CD4-positive, alpha-beta T cell treated with Interleukin-4 for 1 hour (primary cell): ENCODE measurements at regions not wholly inside any gene's neighbourhood (a gene's known extent, or its start where the extent isn't known, plus 50 kb on each side); places are given as distances from the start of the nearest gene placed in this dataset.

Experiments
- DNase-seq, 2 donors: peaks; one replicate each; pipeline ENCODE4 v3.0.0-alpha.2; 2020 to 2022

DNA sequence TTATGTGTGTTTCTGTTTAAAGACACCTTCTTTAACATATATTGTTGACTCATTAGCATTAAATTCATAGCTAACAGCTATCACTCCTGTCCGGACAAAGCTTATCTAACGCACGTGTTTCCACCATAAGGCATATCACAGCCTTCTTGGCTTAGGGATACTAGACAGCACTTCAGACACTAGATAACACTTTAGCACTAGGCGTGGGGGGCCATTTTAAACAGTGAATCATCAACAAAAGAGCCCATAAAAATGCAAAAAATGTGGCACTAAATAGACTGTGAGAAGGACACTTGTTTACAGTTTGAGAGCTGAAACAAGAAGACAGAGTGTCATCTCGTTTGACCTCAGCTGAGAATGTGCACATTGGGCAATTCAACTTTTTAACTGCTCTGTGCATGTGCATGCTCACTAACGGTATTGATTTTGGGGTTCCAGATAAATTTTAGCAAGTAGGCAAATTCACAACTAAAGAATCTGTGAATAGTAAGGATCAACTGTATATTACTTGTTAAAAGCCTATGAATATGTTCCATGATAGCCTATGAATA is 58.9 kb upstream of the RAI2 start:
- no peak for DNase-seq

DNA sequence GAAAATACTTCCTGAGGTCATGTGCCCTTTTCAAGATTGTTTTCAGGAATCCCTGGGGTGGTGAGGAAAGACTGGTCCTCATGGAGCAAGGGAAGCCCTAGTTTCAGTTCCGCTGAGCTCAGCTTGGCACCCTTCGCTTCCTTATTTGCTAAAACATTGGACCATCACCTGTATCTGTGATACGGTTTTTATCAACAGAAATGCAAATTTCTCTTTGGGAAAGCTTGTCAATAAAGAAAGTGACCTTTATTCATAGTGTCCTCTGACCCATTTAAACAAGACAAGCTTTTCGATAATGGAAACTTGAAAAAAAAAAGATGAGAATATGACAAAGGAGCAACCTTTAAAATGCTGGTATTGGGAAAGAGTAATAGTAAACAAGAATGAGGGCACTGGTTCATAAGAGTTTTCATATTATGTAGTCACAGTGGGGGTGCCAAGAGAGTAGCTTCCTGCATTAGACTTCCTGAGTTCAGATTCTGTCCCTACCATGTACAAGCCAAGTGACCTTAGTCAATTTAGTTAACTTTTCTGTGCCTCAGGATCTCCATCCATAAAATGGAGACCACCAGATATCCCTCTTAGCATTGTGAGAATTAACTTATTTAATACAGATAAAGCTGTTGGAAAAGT is 57.0 kb upstream of the RAI2 start:
- DNase-seq = no peak

GRCh38 chrX:17913801-17914200 is 52.7 kb upstream of the RAI2 start:
- no peak for DNase-seq
